ENCODE measurements at regions not wholly inside any gene's neighbourhood (a gene's known extent, or its start where the extent isn't known, plus 50 kb on each side); places are given as distances from the start of the nearest gene placed in this dataset.

DNA sequence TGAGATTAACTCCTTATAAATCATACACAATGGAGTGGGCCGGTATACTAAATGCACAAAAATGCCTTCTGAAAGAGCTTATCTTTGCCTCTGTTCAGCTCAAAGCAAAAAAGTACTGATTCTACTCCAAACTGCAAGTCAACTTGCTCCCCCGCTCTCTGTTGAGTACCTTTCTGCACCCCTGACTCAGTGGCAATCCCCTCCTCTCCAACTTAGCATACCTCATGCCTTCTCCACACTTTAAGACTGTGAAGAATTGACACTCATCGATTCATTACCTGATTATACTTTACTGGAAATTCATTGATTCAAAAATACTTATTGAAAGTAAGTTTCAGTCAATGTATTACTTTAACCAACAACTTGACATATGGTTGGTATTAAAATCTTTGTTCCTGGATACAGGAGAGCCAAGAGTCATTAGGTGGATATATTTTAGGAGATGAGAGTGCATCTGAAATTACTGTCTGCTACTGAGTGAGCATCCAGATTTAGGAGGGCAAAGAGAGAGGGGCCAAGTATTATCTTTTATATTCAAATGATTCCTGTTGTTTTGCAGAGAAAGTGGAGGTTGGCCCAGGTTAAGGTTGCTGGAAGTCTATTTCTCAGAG is 187.7 kb downstream of the ICOS start (continued):
- TF ChIP-seq, protein P1, sequence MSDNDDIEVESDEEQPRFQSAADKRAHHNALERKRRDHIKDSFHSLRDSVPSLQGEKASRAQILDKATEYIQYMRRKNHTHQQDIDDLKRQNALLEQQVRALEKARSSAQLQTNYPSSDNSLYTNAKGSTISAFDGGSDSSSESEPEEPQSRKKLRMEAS (IDR thresholded peaks at IDR 0.05), result no peak

DNA sequence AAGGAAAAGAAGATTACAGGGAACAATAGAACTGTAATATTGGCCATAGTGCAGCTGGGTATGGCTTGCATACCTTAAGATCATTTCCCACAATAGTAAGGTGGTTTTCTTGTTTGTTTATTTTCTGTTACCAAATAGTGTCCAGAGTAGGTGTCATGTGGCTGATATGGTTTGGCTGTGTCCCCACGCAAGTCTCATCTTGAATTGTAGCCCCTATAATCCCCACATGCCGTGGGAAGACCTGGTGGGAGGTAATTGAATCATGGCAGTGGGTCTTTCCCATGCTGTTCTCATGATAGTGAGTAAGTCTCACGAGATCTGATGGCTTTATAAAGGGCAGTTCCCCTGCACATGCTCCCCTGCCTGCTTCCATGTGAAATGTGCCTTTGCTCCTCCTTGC is 190.1 kb downstream of the ICOS start:
- BruUV-seq (replicated peaks), result no TSS peak
- DNase-seq (ENCODE audit: low read depth, low spot score), result no peak
- H3K27me3 ChIP-seq (ENCODE audit: insufficient read depth, low read length), result peaks cover 23% of the 10 kb centered on the region
- H4K20me1 ChIP-seq (ENCODE audit: insufficient read depth), result no peaks in the 10 kb centered on the region
- H3K36me3 ChIP-seq (ENCODE audit: control insufficient read depth in 1 of 2, insufficient read depth in 2 of 2, low read length in 2 of 2), result no peaks in the 10 kb centered on the region
- H3K4me2 ChIP-seq (ENCODE audit: low read length), result no peak overlapping the region
- RAD21 ChIA-PET (ENCODE audit: low non-redundant PET in 1 of 2, low total read pairs in 2 of 2, uncharacterized antibody in 2 of 2, unreplicated experiment in 2 of 2), result no interaction called here
- TF ChIP-seq ZNF274 (IDR thresholded peaks at IDR 0.05; ENCODE audit: low read depth, low read length) (no peak), EZH2phosphoT487 (IDR thresholded peaks at IDR 0.05; ENCODE audit: borderline replicate concordance) (no peak), RAD21 (IDR thresholded peaks at IDR 0.05; ENCODE audit: low read depth) (no peak), POLR2AphosphoS5 (IDR thresholded peaks at IDR 0.05; ENCODE audit: low read depth, low read length) (no peak), EZH2 (IDR thresholded peaks at IDR 0.05) (no peak), TCF7L2 (IDR thresholded peaks at IDR 0.05; ENCODE audit: borderline replicate concordance, extremely low read depth, insufficient read depth, insufficient read length) (no peak), EGR1 (IDR thresholded peaks at IDR 0.05; ENCODE audit: low read depth) (no peak), YY1 (IDR thresholded peaks at IDR 0.05; ENCODE audit: extremely low read depth, insufficient replicate concordance, low read depth, low read length) (no peak), SRF (IDR thresholded peaks at IDR 0.05; ENCODE audit: low read depth) (no peak), CEBPB (IDR thresholded peaks at IDR 0.05; ENCODE audit: low read depth) (no peak), CBX3 (IDR thresholded peaks at IDR 0.05; ENCODE audit: low read depth) (no peak), POLR2A (IDR thresholded peaks at IDR 0.05; ENCODE audit: borderline replicate concordance, extremely low read depth, insufficient read depth, insufficient read length) (no peak)
- TF ChIP-seq, protein P2, sequence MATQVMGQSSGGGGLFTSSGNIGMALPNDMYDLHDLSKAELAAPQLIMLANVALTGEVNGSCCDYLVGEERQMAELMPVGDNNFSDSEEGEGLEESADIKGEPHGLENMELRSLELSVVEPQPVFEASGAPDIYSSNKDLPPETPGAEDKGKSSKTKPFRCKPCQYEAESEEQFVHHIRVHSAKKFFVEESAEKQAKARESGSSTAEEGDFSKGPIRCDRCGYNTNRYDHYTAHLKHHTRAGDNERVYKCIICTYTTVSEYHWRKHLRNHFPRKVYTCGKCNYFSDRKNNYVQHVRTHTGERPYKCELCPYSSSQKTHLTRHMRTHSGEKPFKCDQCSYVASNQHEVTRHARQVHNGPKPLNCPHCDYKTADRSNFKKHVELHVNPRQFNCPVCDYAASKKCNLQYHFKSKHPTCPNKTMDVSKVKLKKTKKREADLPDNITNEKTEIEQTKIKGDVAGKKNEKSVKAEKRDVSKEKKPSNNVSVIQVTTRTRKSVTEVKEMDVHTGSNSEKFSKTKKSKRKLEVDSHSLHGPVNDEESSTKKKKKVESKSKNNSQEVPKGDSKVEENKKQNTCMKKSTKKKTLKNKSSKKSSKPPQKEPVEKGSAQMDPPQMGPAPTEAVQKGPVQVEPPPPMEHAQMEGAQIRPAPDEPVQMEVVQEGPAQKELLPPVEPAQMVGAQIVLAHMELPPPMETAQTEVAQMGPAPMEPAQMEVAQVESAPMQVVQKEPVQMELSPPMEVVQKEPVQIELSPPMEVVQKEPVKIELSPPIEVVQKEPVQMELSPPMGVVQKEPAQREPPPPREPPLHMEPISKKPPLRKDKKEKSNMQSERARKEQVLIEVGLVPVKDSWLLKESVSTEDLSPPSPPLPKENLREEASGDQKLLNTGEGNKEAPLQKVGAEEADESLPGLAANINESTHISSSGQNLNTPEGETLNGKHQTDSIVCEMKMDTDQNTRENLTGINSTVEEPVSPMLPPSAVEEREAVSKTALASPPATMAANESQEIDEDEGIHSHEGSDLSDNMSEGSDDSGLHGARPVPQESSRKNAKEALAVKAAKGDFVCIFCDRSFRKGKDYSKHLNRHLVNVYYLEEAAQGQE (IDR thresholded peaks at IDR 0.05; ENCODE audit: low read depth), result no peak
- TF ChIP-seq, protein P3, sequence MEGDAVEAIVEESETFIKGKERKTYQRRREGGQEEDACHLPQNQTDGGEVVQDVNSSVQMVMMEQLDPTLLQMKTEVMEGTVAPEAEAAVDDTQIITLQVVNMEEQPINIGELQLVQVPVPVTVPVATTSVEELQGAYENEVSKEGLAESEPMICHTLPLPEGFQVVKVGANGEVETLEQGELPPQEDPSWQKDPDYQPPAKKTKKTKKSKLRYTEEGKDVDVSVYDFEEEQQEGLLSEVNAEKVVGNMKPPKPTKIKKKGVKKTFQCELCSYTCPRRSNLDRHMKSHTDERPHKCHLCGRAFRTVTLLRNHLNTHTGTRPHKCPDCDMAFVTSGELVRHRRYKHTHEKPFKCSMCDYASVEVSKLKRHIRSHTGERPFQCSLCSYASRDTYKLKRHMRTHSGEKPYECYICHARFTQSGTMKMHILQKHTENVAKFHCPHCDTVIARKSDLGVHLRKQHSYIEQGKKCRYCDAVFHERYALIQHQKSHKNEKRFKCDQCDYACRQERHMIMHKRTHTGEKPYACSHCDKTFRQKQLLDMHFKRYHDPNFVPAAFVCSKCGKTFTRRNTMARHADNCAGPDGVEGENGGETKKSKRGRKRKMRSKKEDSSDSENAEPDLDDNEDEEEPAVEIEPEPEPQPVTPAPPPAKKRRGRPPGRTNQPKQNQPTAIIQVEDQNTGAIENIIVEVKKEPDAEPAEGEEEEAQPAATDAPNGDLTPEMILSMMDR (IDR thresholded peaks at IDR 0.05 in 2 of 3, conservative IDR thresholded peaks at IDR 0.05 in 1 of 3; ENCODE audit: borderline replicate concordance in 1 of 3, insufficient read depth in 1 of 3, low read depth in 2 of 3, low read length in 2 of 3), result no peak
- TF ChIP-seq, protein P4, sequence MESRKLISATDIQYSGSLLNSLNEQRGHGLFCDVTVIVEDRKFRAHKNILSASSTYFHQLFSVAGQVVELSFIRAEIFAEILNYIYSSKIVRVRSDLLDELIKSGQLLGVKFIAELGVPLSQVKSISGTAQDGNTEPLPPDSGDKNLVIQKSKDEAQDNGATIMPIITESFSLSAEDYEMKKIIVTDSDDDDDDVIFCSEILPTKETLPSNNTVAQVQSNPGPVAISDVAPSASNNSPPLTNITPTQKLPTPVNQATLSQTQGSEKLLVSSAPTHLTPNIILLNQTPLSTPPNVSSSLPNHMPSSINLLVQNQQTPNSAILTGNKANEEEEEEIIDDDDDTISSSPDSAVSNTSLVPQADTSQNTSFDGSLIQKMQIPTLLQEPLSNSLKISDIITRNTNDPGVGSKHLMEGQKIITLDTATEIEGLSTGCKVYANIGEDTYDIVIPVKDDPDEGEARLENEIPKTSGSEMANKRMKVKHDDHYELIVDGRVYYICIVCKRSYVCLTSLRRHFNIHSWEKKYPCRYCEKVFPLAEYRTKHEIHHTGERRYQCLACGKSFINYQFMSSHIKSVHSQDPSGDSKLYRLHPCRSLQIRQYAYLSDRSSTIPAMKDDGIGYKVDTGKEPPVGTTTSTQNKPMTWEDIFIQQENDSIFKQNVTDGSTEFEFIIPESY (IDR thresholded peaks at IDR 0.05; ENCODE audit: extremely low read depth, insufficient replicate concordance, low read length), result no peak
- TF ChIP-seq, protein P1 (IDR thresholded peaks at IDR 0.05), result no peak
- POLR2A ChIA-PET, result no interaction called here
- no peak overlapping the region for H2AFZ ChIP-seq (ENCODE audit: low read depth, low read length, poor library complexity, severe bottlenecking)
- no peak for ATAC-seq
- no peaks in the 10 kb centered on the region for H3K9me3 ChIP-seq (ENCODE audit: control insufficient read depth in 1 of 2, insufficient read depth in 1 of 2, low read depth in 1 of 2, low read length in 2 of 2)
- H3K27ac ChIP-seq (ENCODE audit: low read depth, low read length), result no peak overlapping the region
- H3K79me2 ChIP-seq (ENCODE audit: insufficient read depth, low read length), result no peaks in the 10 kb centered on the region
- H3K4me3 ChIP-seq (replicated peaks in 1 of 2; ENCODE audit: low read depth in 1 of 2, low read length in 2 of 2), result no peak overlapping the region
- CTCF ChIA-PET, result no interaction called here
- no peaks in the 10 kb centered on the region for H3K9me2 ChIP-seq (ENCODE audit: insufficient read depth)
- H3K9ac ChIP-seq (ENCODE audit: low read length), result no peak overlapping the region
- intact Hi-C loops (cut with micrococcal nuclease), result no loop called here
- H3K4me1 ChIP-seq (ENCODE audit: control insufficient read depth in 1 of 2, insufficient read depth in 2 of 2, low read length in 2 of 2), result no peaks in the 10 kb centered on the region
